ENCODE measurements at regions not wholly inside any gene's neighbourhood (a gene's known extent, or its start where the extent isn't known, plus 50 kb on each side); places are given as distances from the start of the nearest gene placed in this dataset.

- no peak for TF ChIP-seq ZFX (IDR thresholded peaks at IDR 0.05)
- TF ChIP-seq CTCF (conservative IDR thresholded peaks at IDR 0.05): no peak
- no peak overlapping the region for H3K27ac ChIP-seq
These were observed 95.6 kb upstream of the STARD13 start for GRCh38 chr13:33381180-33381579.

GRCh38 chr13:33381906-33382305 is 96.4 kb upstream of the STARD13 start:
- TF ChIP-seq CTCF (conservative IDR thresholded peaks at IDR 0.05) (no peak), ZFX (IDR thresholded peaks at IDR 0.05) (no peak)
- no peak overlapping the region for H3K27ac ChIP-seq

- TF ChIP-seq ZFX (IDR thresholded peaks at IDR 0.05) (no peak), CTCF (conservative IDR thresholded peaks at IDR 0.05) (no peak)
- H3K27ac ChIP-seq: no peak overlapping the region
These were observed 98.4 kb upstream of the STARD13 start for GRCh38 chr13:33383724-33384577.

- TF ChIP-seq ZFX (IDR thresholded peaks at IDR 0.05): no peak
- TF ChIP-seq CTCF (conservative IDR thresholded peaks at IDR 0.05): no peak; the same call in 1 of the 2 replicates
These were observed 102.9 kb upstream of the STARD13 start for GRCh38 chr13:33388286-33388998.

GRCh38 chr13:33392794-33393405 is 107.3 kb upstream of the STARD13 start:
- peak overlapping the region; percentile 37 for H3K27ac ChIP-seq
- TF ChIP-seq ZFX (IDR thresholded peaks at IDR 0.05) (no peak), CTCF (conservative IDR thresholded peaks at IDR 0.05) (no peak)

More at GRCh38 chr13:33388286-33388998, 102.9 kb upstream of the STARD13 start:
- H3K27ac ChIP-seq: no peak overlapping the region

- no peak overlapping the region; the same call in 1 of the 2 replicates for H3K27ac ChIP-seq
- TF ChIP-seq ZFX (IDR thresholded peaks at IDR 0.05): no peak
- no peak for TF ChIP-seq CTCF (conservative IDR thresholded peaks at IDR 0.05)
These were observed 108.9 kb upstream of the STARD13 start for GRCh38 chr13:33394294-33394932.

All from C4-2B (cell line).